DMS 273 (cell line): ENCODE measurements at regions not wholly inside any gene's neighbourhood (a gene's known extent, or its start where the extent isn't known, plus 50 kb on each side); places are given as distances from the start of the nearest gene placed in this dataset.

Source experiments
- DNase-seq: peaks from one replicate; lab custom pipeline; 2025; ENCODE audit not compliant: unreplicated experiment; lab: John Stamatoyannopoulos, UW

DNA sequence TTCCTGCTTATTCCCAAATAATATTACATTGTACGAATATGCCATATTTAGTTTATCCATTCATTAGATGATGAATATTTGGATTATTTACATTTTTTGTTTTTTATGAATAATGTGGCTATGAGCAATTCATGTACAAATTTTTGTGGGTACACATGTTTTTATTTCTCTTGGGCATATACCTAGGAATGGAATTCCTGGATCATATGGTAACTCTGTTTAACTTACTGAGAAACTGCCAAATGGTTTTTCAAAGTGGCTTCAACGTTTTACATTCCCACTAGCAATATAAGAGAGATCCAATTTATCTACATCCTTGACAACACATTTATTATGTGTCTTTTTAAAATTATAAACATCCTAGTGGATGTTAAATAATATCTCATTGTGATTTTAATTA lies 362.0 kb upstream of the TMCO5A start:
- DNase-seq: no peak

DNA sequence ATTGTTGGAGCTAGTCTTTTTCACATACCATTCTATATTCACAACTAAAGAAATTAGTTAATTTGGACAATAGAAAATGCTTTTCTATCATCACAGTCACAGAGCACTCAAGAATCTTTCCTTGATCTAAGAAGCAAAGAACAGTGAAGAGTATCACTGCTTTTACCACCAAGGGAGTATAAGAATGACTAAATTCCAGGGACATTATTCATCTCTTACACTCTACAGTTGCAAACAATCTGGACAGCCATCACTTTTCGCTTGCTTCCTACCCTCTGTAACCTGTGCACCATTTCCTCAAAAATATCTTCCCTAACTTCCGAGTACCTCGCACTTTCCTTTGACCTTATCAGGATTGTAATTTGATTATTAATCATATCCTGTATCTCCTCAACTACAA lies 359.5 kb upstream of the TMCO5A start:
- no peak for DNase-seq

DNA sequence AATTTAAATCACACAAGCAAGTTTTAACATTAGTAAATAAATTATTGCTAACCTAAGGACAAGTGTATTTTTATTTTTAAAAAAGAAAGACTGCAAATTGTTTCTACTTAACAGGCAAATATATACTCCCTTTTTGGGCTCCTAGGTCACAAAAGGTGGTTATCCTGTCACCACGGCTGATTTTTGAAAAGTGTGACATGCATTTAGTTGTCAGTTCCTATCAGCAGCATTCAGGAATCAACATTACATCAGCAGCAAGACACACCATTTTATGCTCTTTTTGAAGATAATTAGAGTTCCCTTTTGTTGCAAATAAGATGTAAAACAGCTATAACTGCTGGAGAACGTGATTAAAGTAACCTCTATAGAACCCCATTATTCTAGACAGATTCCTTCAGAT lies 357.5 kb upstream of the TMCO5A start:
- DNase-seq: no peak

DNA sequence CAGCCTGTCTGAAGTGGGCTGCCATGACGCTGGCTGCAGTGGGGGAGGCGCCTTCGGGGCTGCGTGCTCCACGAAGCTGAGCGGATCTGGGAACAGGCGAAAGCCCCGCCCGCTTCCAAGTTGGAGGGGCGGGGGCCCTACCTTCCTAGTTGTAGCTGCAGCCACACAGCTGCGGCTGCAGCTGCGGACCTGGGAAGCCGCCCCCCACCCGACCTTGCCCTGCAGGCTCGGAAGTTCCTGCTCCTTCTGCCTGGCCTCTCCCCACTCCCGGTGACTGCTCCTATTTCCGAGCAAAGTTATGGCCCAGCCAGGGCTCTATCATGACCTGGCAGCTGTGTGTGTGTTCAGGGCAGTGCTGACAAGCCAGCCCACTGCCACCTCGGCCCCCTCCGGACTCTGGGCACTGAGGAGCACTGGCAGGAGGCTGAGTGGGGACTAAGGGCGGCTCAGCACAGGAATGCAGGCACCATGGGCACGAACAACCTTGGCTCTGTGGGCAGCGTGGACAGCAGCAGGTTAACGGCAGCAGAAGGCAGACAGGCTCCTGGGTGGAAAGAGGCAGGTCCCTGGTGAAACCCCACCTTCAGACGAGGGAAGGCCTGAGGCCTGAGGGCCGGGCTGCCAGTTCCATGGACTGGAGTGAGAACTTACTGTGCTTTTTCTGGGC lies 352.4 kb upstream of the TMCO5A start:
- DNase-seq: no peak

DNA sequence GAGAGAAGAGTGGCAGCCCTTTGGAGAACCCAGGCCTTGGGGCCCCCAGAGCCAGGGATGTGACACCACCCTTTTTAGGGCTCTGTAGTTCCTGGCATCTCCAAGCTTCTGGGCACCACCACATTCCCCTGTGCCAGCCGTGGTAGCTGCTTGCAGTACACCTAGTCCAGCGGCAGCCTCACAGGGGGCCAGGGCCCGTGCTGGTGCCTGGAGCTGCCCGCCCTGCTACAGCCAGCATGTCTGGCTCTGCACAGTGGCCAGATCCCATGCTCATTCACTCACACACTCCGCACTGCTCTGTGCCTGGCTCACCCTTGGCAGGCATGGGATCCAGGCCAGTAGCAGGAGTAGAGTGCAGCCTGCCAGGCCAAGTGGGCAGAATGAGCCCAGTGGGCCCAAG lies 351.6 kb upstream of the TMCO5A start:
- DNase-seq: no peak

DNA sequence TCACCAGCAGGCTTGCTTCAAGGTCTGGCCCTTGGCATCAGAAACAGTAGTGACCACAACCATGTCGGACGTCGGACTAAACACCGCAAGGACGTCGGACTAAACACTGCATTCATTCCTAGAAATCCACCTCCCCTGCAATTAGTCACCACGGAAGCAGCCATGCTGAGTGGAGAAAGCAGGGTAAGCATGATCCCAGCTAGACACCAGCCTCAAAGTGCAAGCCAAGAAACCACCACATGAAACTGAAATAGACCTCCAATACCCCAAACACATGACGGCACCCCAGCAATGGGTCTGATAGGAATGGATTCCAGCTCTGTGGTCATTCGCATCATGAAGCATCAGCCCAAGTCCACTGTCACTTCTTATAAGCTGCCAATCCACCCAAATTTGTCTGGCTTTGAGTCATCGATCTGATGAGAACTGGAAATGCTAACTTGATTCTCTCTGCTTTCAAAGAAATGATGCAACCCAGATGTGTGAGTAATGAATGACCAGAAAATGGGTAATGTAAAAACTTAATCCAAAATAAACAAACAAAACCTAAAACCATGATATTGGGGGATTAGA lies 348.3 kb upstream of the TMCO5A start:
- no peak for DNase-seq

DNA sequence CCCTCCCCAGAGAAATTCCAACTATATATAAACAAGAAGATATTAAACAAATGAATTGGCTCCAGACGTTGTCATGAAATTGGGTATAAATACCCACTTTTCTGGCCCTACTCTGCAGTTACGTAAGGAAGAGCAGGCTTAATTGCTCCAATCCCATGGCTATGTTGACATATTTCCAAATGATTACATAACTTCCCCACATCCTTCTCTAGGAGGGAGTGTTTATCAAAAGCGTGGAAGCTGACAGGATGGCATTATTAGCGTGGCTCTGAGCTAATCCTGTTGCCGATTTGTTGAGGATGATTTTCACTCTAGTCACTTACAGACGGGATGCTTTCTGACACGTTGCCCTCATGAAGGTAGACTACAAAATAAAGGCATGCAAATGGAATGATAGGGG lies 347.5 kb upstream of the TMCO5A start:
- no peak for DNase-seq

DNA sequence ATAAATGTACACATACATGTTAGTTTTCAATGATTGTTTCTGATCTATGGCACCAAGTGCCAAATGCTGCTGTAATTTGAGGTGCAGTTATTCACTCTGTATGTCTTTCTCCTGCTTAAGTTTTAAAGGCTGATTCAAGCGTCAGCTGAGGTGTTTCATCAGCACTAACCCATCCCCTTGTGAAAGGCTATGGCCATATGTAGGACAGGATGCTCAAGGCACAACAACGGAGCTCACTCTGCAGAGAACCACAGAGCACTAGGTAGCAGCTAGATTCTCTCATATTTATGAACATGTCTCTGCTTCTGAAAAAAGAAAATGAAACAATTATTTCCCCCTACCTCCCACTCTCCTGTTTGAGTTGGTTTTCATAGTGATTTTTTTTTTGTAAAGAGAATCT lies 340.0 kb upstream of the TMCO5A start:
- DNase-seq: no peak

DNA sequence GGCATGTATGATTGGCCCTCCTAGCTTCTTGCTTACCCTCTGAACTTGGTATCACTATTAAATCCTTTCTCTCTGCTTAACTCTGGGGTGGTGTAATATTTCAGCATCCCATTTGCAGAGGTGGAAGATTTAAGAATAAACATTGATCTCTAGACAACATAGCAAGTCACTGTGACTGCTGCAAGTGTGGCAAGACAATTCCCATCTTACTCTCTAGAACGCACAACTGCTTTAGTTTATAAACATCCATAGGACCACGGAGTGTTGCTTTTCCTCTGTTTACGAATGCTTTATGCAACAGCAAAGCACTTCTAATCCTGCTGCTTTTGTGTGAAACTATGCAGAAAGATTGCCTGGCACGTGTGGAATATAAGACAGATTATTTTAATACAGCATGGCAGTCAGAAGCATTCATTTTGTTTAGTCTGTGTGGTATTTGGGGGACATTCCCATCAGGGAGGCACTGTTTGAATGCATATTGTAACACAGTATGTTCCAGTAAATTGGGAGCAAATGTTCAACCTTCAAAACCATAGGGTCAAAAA lies 338.9 kb upstream of the TMCO5A start:
- DNase-seq: no peak

DNA sequence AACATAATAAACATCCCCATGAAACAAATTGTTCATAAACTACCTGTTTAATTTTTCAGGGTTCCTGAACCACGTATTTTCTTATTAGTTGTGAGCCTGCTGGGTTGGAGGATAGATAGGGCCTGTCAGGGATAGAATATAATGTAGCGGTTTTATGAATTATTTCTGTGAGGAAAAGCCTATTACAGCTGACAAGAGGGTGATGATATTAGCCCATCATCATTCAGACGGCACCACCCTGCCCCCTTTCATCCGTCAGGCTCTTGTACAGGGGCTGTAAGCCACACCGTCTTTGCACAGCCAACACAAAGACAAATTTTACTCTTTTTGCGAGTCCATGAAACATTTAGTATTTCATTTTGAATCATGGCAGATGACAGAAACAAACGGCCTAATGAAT lies 335.3 kb upstream of the TMCO5A start:
- DNase-seq: no peak

DNA sequence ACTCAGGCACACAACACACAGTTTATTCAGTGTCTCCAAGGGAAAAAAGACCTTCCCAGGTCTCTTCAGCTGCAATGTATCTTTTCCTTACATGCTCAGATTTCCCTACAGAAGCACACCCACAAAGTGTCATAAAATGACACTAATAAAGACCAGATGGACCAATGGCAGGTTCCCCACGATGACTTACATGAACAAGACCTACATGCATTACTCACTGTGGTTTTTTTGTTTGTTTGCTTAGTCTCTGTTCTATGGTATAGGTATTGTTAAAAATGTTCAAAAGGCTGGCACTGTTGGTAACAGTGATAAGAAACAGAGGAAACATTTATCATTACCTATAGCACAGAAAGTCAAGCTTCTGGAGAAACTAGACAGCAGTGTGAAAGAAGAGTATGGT lies 318.2 kb upstream of the TMCO5A start:
- DNase-seq: no peak

DNA sequence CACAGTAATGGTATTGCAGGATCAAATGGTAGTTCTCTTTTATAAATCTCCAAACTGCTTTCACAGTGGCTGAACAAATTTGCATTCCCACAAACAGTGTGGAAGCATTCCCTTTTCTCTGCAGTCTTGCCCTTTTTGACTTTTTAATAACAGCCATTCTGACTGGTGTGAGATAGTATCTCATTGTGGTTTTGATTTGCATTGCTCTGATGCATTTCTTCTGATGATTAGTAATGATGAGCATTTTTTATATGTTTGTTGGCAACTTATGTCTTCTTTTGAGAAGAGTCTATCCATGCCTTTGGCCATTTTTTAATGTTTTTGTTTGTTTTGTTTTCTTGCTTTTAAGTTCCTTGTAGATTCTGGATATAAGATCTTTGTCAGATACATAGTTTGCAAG lies 316.1 kb upstream of the TMCO5A start:
- no peak for DNase-seq

DNA sequence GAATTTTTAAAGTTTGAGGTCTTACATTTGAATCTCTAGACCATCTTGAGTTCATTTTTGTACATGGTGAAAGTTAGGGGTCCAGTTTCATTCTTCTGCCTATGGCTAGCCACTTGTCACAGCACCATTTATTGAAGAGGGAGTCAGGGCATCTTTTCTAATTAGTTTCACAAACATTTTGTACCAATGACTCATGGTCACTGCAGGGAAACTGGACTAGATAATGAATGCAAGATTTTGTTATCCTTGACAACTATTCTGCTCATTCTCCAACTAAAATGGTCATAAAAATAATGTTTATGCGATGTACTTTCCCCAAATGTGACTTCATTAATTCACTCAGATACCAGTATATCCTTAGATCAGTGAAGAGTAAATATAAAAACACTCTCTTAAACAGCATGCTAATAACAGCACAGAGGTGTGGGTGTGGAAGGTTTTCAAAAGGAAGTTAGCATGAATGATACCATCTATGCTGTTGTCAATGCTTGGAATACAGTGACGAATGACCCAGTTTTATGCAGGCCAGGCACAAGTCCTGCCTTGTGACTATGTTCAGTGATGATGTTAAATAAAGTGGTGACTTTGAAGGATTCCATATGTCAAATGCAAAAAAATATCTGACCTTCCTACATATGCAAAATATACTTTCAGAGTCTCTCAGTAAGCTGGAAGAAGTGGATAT lies 314.9 kb upstream of the TMCO5A start:
- no peak for DNase-seq

DNA sequence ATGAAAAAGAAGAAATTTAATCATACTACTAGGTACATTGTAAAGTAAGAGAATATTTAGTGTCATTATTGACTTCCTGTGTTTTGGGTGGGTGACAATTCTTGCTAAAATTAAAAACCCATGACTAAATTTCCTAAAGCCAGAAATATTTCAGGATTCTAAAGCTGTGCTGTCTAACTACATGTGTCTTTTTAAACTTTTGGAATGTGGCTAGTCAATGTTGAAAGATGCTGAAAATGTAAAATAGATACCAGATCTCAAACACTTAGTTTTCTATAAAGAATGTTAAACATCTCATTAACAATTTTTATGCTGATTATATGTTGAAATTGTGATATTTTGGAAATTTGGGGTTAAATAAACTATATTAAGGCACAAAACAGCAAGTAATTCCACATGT lies 308.9 kb upstream of the TMCO5A start:
- no peak for DNase-seq

DNA sequence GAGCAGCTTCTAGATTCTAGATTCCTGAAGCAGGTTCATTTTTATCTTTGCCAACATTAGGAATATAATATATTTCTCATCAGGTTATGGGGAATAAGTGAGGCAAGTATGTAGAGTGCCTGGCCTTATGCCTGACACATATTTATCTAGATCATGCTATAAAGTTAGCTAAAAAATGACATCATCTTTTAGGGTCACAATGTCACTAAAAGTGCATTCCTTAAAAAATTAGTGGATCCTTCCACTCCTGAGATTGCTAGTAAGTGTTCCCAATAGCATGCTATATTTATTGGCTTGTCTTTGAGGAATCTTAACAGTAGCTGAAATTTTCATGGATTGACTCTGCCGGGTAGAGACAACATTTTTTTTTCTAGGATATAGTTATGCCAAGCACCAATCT lies 305.9 kb upstream of the TMCO5A start:
- DNase-seq: no peak

DNA sequence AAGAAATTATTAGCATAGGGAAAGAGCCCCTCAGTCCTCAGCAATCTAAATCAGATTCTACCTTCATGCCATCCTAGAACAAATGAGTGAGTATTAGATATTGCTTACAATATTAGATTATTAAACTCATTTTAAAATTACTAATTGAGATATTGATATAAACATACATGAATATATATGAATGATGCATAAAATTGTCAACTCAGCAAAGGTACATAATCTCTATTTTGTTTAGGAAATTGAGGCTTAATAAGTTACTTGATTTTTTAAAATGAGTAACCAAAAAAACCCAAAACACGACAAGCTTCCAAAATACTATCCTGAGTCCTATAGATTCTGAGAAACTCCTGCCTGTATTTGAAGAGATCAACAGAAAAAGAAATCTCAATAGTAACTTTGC lies 297.7 kb upstream of the TMCO5A start:
- DNase-seq: no peak

DNA sequence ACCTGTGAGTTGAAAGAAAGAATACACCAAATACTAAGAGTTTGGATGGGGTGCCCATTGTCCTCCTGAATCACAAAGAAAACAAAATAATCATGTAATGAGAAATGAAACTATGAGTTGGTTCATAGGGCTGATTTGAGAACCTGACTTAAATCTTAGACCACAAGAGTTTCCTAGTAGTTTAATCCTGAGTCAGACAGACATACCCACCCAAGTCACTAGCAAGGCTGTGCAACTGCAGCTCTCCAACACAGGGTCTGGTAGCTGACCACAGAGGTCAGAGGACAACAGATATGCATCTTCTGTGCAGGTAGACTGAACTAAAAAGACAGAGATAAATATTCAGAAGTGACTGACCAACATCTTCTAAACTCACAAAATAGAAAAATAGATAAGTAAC lies 296.3 kb upstream of the TMCO5A start:
- no peak for DNase-seq

DNA sequence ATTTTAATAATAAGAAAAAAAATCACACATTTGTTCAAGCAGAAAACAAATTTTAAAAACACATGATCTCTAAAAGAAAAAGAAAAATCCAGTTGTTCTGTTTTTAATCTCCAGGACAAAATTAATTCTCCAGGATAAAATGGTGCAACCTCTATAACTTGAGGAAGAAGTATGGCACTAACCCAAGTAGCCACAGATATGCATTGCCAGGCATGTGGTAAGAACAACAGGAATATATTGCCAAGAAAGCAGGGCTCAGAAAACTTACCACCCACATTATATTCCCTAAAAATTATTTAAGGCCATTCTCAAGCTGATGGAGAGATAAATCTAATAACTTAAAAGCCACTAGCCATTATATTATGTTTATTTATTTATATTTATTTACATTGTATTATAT lies 295.7 kb upstream of the TMCO5A start:
- no peak for DNase-seq

DNA sequence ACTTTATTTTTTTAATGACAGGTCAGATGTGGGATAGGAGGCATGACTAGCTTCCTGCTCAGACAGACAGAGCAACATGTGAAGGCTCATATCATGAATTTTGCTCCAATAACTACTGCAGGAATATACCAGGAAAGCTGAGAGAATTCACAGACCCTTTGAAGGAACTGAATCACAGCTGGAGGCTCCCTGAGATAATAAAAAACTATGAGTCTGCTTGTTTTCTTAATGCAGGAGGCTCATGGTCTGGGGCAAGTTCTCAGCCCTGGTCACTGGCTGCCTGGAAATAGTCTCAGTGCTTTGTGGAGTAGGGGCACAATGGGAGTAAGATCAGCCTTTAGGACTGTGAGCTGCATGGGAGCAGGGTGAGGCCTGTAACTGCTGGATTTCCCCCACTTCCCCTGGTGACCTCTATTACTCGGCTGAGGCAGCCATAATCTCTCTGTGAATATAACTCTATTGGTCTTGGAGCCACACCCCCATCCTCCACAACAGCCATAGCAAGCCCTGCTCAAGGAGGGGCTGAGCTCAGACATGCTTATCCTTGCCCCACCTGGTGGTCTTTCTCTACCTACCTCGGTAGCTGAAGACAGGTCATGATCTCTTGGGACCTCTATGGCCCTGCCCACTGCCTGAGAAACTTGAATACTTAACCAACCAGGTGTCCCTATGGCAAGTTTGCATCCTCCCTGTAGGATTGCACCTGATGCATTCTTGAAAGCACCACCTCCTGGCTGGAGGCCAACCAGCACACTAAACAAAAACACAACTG lies 281.6 kb upstream of the TMCO5A start:
- no peak for DNase-seq

DNA sequence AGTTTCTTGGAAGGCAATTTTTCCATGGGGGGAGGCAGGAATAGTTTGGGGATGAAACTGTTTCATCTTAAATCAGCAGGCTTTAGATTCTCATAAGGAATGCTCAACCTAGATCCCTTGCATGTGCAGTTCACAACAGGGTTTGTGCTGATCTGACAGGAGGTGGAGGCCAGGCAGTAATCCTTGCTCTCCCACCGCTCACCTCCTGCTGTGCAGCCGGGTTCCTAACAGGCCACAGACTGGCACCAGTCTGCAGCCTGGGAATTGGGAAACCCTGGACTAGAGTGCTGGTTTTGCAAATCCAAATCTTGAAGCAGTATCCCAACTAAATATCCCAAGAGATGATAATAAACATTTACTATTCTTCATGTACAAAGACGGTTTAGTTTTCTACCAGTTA lies 256.3 kb upstream of the TMCO5A start:
- no peak for DNase-seq

DNA sequence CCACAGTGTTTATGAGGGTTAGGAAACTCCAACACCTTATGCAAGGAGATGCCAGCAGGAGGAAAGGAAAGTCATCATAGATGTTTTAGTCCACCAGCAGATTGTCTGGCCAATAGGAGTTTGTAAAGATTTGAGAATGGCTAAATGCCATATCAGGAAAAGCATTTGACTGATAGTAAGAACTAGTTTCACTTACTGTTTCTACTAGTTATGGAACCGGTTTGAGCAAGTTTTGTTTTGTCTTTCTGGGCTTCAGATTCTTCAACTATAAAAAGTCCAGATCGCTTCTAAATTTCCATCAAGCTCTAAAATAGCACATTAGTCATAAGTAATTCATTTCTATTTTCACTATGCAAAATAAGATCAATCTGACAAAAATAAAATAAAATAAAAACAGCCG lies 254.8 kb upstream of the TMCO5A start:
- DNase-seq: no peak

DNA sequence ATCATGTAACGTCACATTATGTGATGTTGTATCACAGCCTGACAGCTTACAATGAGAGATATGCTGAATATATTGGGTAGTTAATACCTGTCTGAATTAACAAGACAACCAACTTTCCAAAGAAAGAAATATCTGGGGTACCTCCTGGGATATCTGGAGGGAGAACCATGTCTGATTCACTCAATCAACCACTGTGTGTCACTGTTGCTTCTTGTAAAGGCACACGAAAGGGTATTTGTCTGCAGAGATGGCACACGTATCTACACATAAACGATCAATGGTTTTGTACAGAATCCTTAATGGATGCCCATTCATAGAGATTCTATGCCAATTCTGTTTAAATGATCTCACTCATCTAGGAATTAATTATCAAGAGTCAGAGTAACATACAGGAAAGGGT lies 252.1 kb upstream of the TMCO5A start:
- peak; percentile 3 for DNase-seq
